ENCODE measurements at regions not wholly inside any gene's neighbourhood (a gene's known extent, or its start where the extent isn't known, plus 50 kb on each side); places are given as distances from the start of the nearest gene placed in this dataset.

DNA sequence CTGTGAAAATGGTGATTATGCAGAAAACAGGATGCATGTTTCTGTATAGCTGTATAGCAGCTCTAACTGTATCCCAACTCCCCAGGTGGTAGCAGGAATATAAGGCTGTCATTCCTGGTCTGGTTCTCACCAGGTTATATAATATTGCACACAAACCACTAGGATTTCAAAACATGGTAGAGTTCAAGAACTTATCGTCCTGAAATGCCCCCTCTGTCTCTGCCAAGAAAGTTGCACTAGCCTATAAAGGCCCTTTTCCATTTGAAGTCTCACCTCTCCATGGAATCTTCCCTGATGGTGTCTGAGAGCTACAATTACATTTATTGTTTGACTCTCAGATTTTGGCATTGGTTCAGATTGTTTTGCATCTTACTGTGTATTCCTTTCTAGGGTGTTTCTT lies 184.9 kb upstream of the FAM78B start:
- TF ChIP-seq POLR2A (IDR thresholded peaks at IDR 0.05; ENCODE audit: low read depth, low read length), result no peak
- TF ChIP-seq POLR2AphosphoS5 (IDR thresholded peaks at IDR 0.05; ENCODE audit: low read depth, low read length), result no peak
- TF ChIP-seq TAF1 (IDR thresholded peaks at IDR 0.05; ENCODE audit: low read depth, low read length), result no peak
